SK-N-SH treated with all-trans-retinoic acid at 6 μM for 48 hours (cell line): ENCODE measurements at regions not wholly inside any gene's neighbourhood (a gene's known extent, or its start where the extent isn't known, plus 50 kb on each side); places are given as distances from the start of the nearest gene placed in this dataset.

Experiments used
- BACH2 ChIP-seq: fragments of 250-450 bp; sonication (Bioruptor Pico); IDR thresholded peaks from 2 replicates; pipeline ENCODE4 v1.9.0; 2021; ENCODE audit warnings: mild to moderate bottlenecking, borderline replicate concordance
- PATZ1 ChIP-seq: fragments of 250-450 bp; sonication (Bioruptor Pico); IDR thresholded peaks from 2 replicates; pipeline ENCODE4 v1.8.0; 2020; ENCODE audit warnings: mild to moderate bottlenecking, moderate library complexity, borderline replicate concordance
- SNAI2 ChIP-seq: fragments of 250-450 bp; sonication (Bioruptor Pico); IDR thresholded peaks from 2 replicates; pipeline ENCODE4 v1.5.0; 2020; ENCODE audit warnings: mild to moderate bottlenecking, moderate library complexity

- TF ChIP-seq BACH2 (CRISPR knock-in tag) = no peak
- no peak for TF ChIP-seq PATZ1 (CRISPR knock-in tag)
- TF ChIP-seq SNAI2 = no peak
Measured at GRCh38 chr5:87210743-87211142, 56.9 kb upstream of the RASA1 start.
